AG10803 (cell line): ENCODE measurements at regions not wholly inside any gene's neighbourhood (a gene's known extent, or its start where the extent isn't known, plus 50 kb on each side); places are given as distances from the start of the nearest gene placed in this dataset.

Source experiments
- DNase-seq: peaks from one replicate; pipeline ENCODE4 v3.0.0; 2010; ENCODE audit warnings: low read depth
- H3K4me3 ChIP-seq: 2 replicates; pipeline ENCODE4 v1.5.1; 2011; ENCODE audit warnings: mild to moderate bottlenecking, low read length, control low read depth
- TF ChIP-seq, protein P1 (sequence below): conservative IDR thresholded peaks from 2 replicates; pipeline ENCODE4 v1.5.1; 2011; ENCODE audit warnings: mild to moderate bottlenecking, low read length, control low read depth, inconsistent platforms

- TF ChIP-seq, protein P1, sequence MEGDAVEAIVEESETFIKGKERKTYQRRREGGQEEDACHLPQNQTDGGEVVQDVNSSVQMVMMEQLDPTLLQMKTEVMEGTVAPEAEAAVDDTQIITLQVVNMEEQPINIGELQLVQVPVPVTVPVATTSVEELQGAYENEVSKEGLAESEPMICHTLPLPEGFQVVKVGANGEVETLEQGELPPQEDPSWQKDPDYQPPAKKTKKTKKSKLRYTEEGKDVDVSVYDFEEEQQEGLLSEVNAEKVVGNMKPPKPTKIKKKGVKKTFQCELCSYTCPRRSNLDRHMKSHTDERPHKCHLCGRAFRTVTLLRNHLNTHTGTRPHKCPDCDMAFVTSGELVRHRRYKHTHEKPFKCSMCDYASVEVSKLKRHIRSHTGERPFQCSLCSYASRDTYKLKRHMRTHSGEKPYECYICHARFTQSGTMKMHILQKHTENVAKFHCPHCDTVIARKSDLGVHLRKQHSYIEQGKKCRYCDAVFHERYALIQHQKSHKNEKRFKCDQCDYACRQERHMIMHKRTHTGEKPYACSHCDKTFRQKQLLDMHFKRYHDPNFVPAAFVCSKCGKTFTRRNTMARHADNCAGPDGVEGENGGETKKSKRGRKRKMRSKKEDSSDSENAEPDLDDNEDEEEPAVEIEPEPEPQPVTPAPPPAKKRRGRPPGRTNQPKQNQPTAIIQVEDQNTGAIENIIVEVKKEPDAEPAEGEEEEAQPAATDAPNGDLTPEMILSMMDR = no peak
- DNase-seq = peak; percentile 85
- H3K4me3 ChIP-seq = no peak overlapping the region
Measured at GRCh38 chr5:54671111-54671531, 153.6 kb downstream of the SNX18 start.

DNA sequence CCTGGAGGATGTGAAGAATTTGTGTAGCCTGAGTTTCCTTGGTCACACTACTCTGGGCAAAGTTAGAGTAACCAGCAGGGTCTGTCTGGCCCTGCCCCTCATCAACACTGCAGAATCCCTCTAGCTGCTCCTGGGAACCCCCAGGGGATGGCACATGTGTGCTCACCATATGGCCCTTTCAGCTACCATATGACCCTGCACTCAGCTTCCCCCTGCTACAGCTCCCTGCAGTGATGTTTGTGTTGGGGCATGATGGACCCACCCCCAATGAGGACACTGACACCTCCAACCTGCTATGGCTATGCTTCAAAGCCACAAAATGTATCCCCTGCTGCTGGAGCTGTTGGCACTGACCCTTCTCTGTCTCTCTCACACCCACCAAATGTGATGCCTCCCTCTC lies 152.7 kb downstream of the SNX18 start:
- TF ChIP-seq, protein P1 = no peak

DNA sequence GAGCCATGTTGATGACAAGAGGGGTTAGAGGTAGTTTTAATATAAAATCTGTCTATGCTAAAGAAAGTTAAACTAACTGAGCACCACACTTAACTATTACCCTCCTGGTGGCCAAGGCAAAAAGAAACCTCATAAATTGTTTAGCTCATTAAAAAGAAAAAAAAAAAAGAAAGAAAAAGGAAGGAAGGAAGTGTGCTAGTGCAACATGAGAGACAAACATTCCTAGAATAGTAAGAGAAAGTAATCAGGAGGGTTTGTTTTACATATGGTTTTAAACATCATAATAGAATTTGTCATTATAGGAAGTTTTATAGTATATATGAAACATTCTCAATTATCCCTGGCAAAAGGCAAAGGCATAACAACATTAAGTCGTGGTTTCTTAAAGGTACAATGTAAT lies 152.3 kb downstream of the SNX18 start:
- H3K4me3 ChIP-seq = no peak overlapping the region
- DNase-seq = no peak
- TF ChIP-seq, protein P1 = 0 out of 2 replicates have a peak, but pooled peaks have one; percentile 1

More for the DNA sequence above, 152.7 kb downstream of the SNX18 start:
- no peak for DNase-seq
- H3K4me3 ChIP-seq = no peak overlapping the region

- H3K4me3 ChIP-seq = no peak overlapping the region
- TF ChIP-seq, protein P1 = no peak
- peak; percentile 87 for DNase-seq
Measured at GRCh38 chr5:54669285-54669684, 151.7 kb downstream of the SNX18 start.

DNA sequence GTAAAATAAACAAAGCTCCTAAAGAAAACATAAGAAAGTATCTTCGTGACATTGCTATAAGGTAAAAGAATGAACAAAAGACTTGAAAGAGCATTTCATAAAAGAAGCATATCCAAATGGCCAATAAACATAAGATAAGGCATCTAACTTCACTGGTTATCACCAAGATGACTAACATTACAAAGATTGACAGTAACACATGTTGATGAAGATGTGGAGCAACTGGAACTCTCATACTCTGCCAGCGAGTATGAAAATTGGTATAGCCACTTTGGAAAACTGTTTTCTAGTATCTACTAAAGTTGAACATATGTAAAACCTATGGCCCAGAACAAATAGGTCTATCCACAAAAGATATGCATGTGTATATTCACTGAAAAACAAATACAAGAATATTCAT lies 150.5 kb downstream of the SNX18 start:
- H3K4me3 ChIP-seq = no peak overlapping the region
- TF ChIP-seq, protein P1 = no peak
- DNase-seq = no peak

GRCh38 chr5:54667136-54667535 lies 149.6 kb downstream of the SNX18 start:
- TF ChIP-seq, protein P1 = no peak
- no peak overlapping the region for H3K4me3 ChIP-seq
- DNase-seq = no peak

- DNase-seq = peak; percentile 99
- TF ChIP-seq, protein P1 = no peak
Measured at GRCh38 chr5:54663866-54664265, 146.3 kb downstream of the SNX18 start.

More at GRCh38 chr5:54663866-54664265, 146.3 kb downstream of the SNX18 start:
- H3K4me3 ChIP-seq = no peak overlapping the region
